Panc1 (cell line): ENCODE measurements at regions not wholly inside any gene's neighbourhood (a gene's known extent, or its start where the extent isn't known, plus 50 kb on each side); places are given as distances from the start of the nearest gene placed in this dataset.

Experiments
- CTCF ChIP-seq: fragments of 450-650 bp; IDR thresholded peaks from 2 replicates; pipeline ENCODE4 v1.5.1; 2017; ENCODE audit warnings: mild to moderate bottlenecking
- POLR2AphosphoS5 ChIP-seq: IDR thresholded peaks from 2 replicates; pipeline ENCODE4 v1.6.1; 2012; ENCODE audit warnings: mild to moderate bottlenecking, low read depth, low read length, moderate library complexity
- REST ChIP-seq, 2 experiments: IDR thresholded peaks; 2 replicates each; pipeline ENCODE4 v1.6.1; 2011 to 2012; ENCODE audit warnings: low read depth in 2 of 2, control low read depth in 1 of 2, low read length in 1 of 2, mild to moderate bottlenecking in 1 of 2, moderate library complexity in 1 of 2; ENCODE audit not compliant: insufficient read depth in 1 of 2
- TCF7L2 ChIP-seq: IDR thresholded peaks from 2 replicates; pipeline ENCODE4 v1.6.1; 2011; ENCODE audit warnings: mild to moderate bottlenecking, low read depth, low read length, inconsistent platforms

- TF ChIP-seq REST (IDR thresholded peaks at IDR 0.05; ENCODE audit: insufficient read depth in 1 of 2, low read depth in 2 of 2, low read length in 1 of 2) (no peak), POLR2AphosphoS5 (no peak), CTCF (no peak), TCF7L2 (no peak)
Observed at GRCh38 chr6:68139130-68139529, 496.0 kb upstream of the ADGRB3 start.
